ENCODE measurements at regions not wholly inside any gene's neighbourhood (a gene's known extent, or its start where the extent isn't known, plus 50 kb on each side); places are given as distances from the start of the nearest gene placed in this dataset.

GRCh38 chr18:61244632-61245031 lies 88.6 kb upstream of the CDH20 start:
- DNase-seq (ENCODE audit: low read depth, low spot score): no peak

- DNase-seq (ENCODE audit: low read depth, low spot score): no peak
Measured at GRCh38 chr18:61245276-61245675, 88.0 kb upstream of the CDH20 start.

- DNase-seq (ENCODE audit: low read depth, low spot score): no peak
Measured at GRCh38 chr18:61248589-61248988, 84.6 kb upstream of the CDH20 start.

GRCh38 chr18:61256291-61256690 lies 76.9 kb upstream of the CDH20 start:
- no peak for DNase-seq (ENCODE audit: low read depth, low spot score)

- no peak for DNase-seq (ENCODE audit: low read depth, low spot score)
Measured at GRCh38 chr18:61261870-61262269, 71.4 kb upstream of the CDH20 start.

GRCh38 chr18:61272793-61273192 lies 60.4 kb upstream of the CDH20 start:
- no peak for DNase-seq (ENCODE audit: low read depth, low spot score)

- no peak for DNase-seq (ENCODE audit: low read depth, low spot score)
Measured at GRCh38 chr18:61273533-61273932, 59.7 kb upstream of the CDH20 start.

GRCh38 chr18:61274416-61274960 lies 58.7 kb upstream of the CDH20 start:
- DNase-seq (ENCODE audit: low read depth, low spot score): no peak

GRCh38 chr18:61277808-61278207 lies 55.4 kb upstream of the CDH20 start:
- no peak for DNase-seq (ENCODE audit: low read depth, low spot score)

- no peak for DNase-seq (ENCODE audit: low read depth, low spot score)
Measured at GRCh38 chr18:61281431-61281830, 51.8 kb upstream of the CDH20 start.

- DNase-seq (ENCODE audit: low read depth, low spot score): no peak
Measured at GRCh38 chr18:61282926-61283325, 50.3 kb upstream of the CDH20 start.

All from iPS DF 19.7 (cell line).